Brain microvascular endothelial cell (primary cell): ENCODE measurements at regions not wholly inside any gene's neighbourhood (a gene's known extent, or its start where the extent isn't known, plus 50 kb on each side); places are given as distances from the start of the nearest gene placed in this dataset.

Experiments
- DNase-seq: peaks from one replicate; pipeline ENCODE4 v3.0.0-alpha.2; 2020
- H3K27ac ChIP-seq: fragments of 250-450 bp; sonication (Bioruptor Pico); 2 replicates; pipeline ENCODE4 v1.5.1; 2020; ENCODE audit warnings: mild to moderate bottlenecking, moderate library complexity
- H3K27me3 ChIP-seq: fragments of 250-450 bp; sonication (Bioruptor Pico); replicated peaks from 2 replicates; pipeline ENCODE4 v1.5.1; 2020; ENCODE audit warnings: mild to moderate bottlenecking
- H3K36me3 ChIP-seq: fragments of 250-450 bp; sonication (Bioruptor Pico); replicated peaks from 2 replicates; pipeline ENCODE4 v1.5.1; 2020; ENCODE audit warnings: mild to moderate bottlenecking
- H3K4me3 ChIP-seq: 2 replicates; pipeline ENCODE4 v1.5.1; 2011; ENCODE audit warnings: low read depth, mild to moderate bottlenecking, control low read depth, low read length, moderate library complexity
- CTCF ChIP-seq: IDR thresholded peaks from 2 replicates; pipeline ENCODE4 v1.5.1; 2011; ENCODE audit warnings: low read depth, mild to moderate bottlenecking, moderate library complexity, low read length, control low read depth, inconsistent platforms; ENCODE audit errors: missing control alignments
- in situ Hi-C: cut with HindIII; loops from 2 replicates; pipeline ENCODE4 v1.10.0; 2017; ENCODE audit warnings: low sequenced_read_pairs, low pct_ligation_motif_present

DNA sequence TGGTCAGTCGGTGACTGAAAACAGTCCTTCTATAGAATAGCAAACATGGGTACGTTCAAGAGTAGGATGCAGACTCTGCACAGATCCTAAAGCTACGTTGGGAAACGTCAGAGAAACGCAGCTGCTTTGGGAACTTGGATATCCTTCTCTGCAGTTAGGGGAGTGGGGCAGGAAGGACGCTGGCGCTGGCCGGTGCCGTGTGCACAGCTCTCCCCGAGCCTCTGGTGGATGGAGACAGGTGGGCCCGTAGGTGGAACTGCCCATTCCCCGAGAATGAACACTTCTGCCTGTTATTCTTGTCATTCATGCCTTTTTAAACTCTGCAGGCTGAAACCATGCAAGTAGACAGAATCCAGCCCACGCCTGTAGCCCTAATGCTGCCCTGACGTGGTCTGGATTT is 91.7 kb upstream of the MBOAT2 start:
- no peak for TF ChIP-seq CTCF
- in situ Hi-C loops = no loop called here
- no peak for DNase-seq
- Histone ChIP-seq H3K27me3 (no peaks in the 10 kb centered on the region), H3K27ac (no peak overlapping the region), H3K36me3 (no peaks in the 10 kb centered on the region), H3K4me3 (no peak overlapping the region)

GRCh38 chr2:9094117-9094516 is 90.6 kb upstream of the MBOAT2 start:
- no peak for DNase-seq
- no peak overlapping the region for H3K4me3 ChIP-seq
- no peak for TF ChIP-seq CTCF
- H3K36me3 ChIP-seq = no peaks in the 10 kb centered on the region
- H3K27me3 ChIP-seq = no peaks in the 10 kb centered on the region
- no peak overlapping the region for H3K27ac ChIP-seq
- in situ Hi-C loops = no loop called here

- Histone ChIP-seq H3K4me3 (no peak overlapping the region), H3K27me3 (no peaks in the 10 kb centered on the region), H3K27ac (no peak overlapping the region), H3K36me3 (no peaks in the 10 kb centered on the region)
- DNase-seq = no peak
- in situ Hi-C loops = no loop called here
- no peak for TF ChIP-seq CTCF
Measured at GRCh38 chr2:9093324-9093723, 89.8 kb upstream of the MBOAT2 start.

GRCh38 chr2:9092383-9093282 is 89.1 kb upstream of the MBOAT2 start:
- no peaks in the 10 kb centered on the region for H3K36me3 ChIP-seq
- in situ Hi-C loops = no loop called here
- H3K4me3 ChIP-seq = no peak overlapping the region
- TF ChIP-seq CTCF = no peak
- no peaks in the 10 kb centered on the region for H3K27me3 ChIP-seq
- H3K27ac ChIP-seq = no peak overlapping the region
- DNase-seq = no peak

GRCh38 chr2:9091811-9092210 is 88.3 kb upstream of the MBOAT2 start:
- in situ Hi-C loops = no loop called here
- no peak overlapping the region for H3K4me3 ChIP-seq
- DNase-seq = no peak
- no peaks in the 10 kb centered on the region for H3K27me3 ChIP-seq
- H3K27ac ChIP-seq = no peak overlapping the region
- TF ChIP-seq CTCF = no peak
- H3K36me3 ChIP-seq = no peaks in the 10 kb centered on the region

DNA sequence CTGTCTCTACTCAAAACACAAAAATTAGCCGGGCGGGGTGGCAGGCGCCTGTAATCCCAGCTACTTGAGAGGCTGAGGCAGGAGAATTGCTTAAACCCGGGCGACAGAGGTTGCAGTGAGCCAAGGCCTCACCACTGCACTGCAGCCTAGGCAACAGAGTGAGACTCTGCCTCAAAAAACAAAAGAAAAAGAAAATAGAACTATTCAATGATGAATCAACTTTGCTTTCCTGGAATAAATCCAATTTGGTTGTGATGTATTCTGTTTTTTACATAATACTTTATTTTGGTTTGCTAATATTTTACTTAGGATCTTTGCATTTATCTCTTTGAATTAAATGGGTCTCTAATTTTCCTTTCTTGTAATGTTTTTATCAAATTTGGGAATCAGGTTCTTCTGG is 86.3 kb upstream of the MBOAT2 start:
- Histone ChIP-seq H3K4me3 (no peak overlapping the region), H3K27me3 (no peaks in the 10 kb centered on the region), H3K27ac (no peak overlapping the region), H3K36me3 (no peaks in the 10 kb centered on the region)
- TF ChIP-seq CTCF = no peak
- in situ Hi-C loops = no loop called here
- DNase-seq = peak; percentile 49
